OCI-LY1 (cell line): ENCODE measurements at regions not wholly inside any gene's neighbourhood (a gene's known extent, or its start where the extent isn't known, plus 50 kb on each side); places are given as distances from the start of the nearest gene placed in this dataset.
"Not testable (repeated sequence)": the region's sequence is repeated elsewhere in the genome, so short reads cannot be mapped to it uniquely, and the experiment has no call there.

Experiments
- H2AFZ ChIP-seq: fragments of 200-600 bp; sonication (generic), shearing (Covaris generic); 2 replicates; pipeline ENCODE4 v1.6.0; 2014; ENCODE audit warnings: antibody characterized with exemption, mild to moderate bottlenecking, low read length
- H3F3A ChIP-seq: fragments of 200-600 bp; sonication (generic), shearing (Covaris generic); 2 replicates; pipeline ENCODE4 v1.6.0; 2014; ENCODE audit warnings: mild to moderate bottlenecking, antibody characterized with exemption, low read length, moderate library complexity; ENCODE audit not compliant: insufficient read depth
- H3K27ac ChIP-seq: fragments of 200-600 bp; sonication (generic); 2 replicates; pipeline ENCODE4 v1.5.1; 2014; ENCODE audit warnings: low read length, mixed run types, mild to moderate bottlenecking, low read depth; ENCODE audit not compliant: poor library complexity, severe bottlenecking
- H3K27me3 ChIP-seq: fragments of 200-600 bp; sonication (generic); 2 replicates; pipeline ENCODE4 v1.6.0; 2014; ENCODE audit warnings: antibody characterized with exemption, mild to moderate bottlenecking, low read length, moderate library complexity; ENCODE audit not compliant: insufficient read depth
- H3K36me3 ChIP-seq: fragments of 200-600 bp; sonication (generic); 2 replicates; pipeline ENCODE4 v1.6.1; 2014; ENCODE audit warnings: mild to moderate bottlenecking, antibody characterized with exemption, low read length, moderate library complexity, mixed read lengths; ENCODE audit not compliant: insufficient read depth
- H3K4me1 ChIP-seq: fragments of 200-600 bp; sonication (generic); 2 replicates; pipeline ENCODE4 v1.5.1; 2014; ENCODE audit warnings: mild to moderate bottlenecking, low read length, moderate library complexity; ENCODE audit not compliant: insufficient read depth, severe bottlenecking
- H3K4me2 ChIP-seq: fragments of 200-600 bp; sonication (generic), shearing (Covaris generic); 2 replicates; pipeline ENCODE4 v1.6.1; 2014; ENCODE audit warnings: low read length
- H3K4me3 ChIP-seq: fragments of 200-600 bp; sonication (generic); 2 replicates; pipeline ENCODE4 v1.5.1; 2014; ENCODE audit warnings: low read length, low read depth, mild to moderate bottlenecking, mixed read lengths; ENCODE audit not compliant: poor library complexity, severe bottlenecking
- H3K79me2 ChIP-seq: fragments of 200-600 bp; shearing (Covaris generic); 2 replicates; pipeline ENCODE4 v1.6.1; 2016; ENCODE audit warnings: mixed run types, low read length, mixed read lengths; ENCODE audit not compliant: insufficient read depth
- H3K9ac ChIP-seq: fragments of 200-600 bp; sonication (generic), shearing (Covaris generic); 2 replicates; pipeline ENCODE4 v1.6.1; 2014; ENCODE audit warnings: mild to moderate bottlenecking, low read length, mixed read lengths
- H3K9me2 ChIP-seq: fragments of 200-600 bp; sonication (generic), shearing (Covaris generic); 2 replicates; pipeline ENCODE4 v1.6.1; 2014; ENCODE audit warnings: low read depth, mild to moderate bottlenecking, low read length, mixed read lengths
- H3K9me3 ChIP-seq: fragments of 200-600 bp; shearing (Covaris generic); 2 replicates; pipeline ENCODE4 v1.6.1; 2014; ENCODE audit warnings: low read length, mixed read lengths
- H4K20me1 ChIP-seq: fragments of 200-600 bp; sonication (generic), shearing (Covaris generic); 2 replicates; pipeline ENCODE4 v1.6.0; 2016; ENCODE audit warnings: mild to moderate bottlenecking, low read length; ENCODE audit not compliant: insufficient read depth
- CTCF ChIP-seq: fragments of 200-600 bp; sonication (generic), shearing (Covaris generic); IDR thresholded peaks from 2 replicates; pipeline ENCODE4 v1.5.1; 2017; ENCODE audit warnings: mild to moderate bottlenecking, antibody characterized with exemption, low read length, moderate library complexity, mixed read lengths
- EZH2 ChIP-seq: fragments of 200-600 bp; sonication (generic), shearing (Covaris generic); IDR thresholded peaks from 2 replicates; pipeline ENCODE4 v1.8.0; 2017; ENCODE audit warnings: borderline replicate concordance, mixed run types, mild to moderate bottlenecking, antibody characterized with exemption, low read length, moderate library complexity, mixed read lengths

- H3K9me3 ChIP-seq, result no peaks in the 10 kb centered on the region
- H3K9me2 ChIP-seq, result no peaks in the 10 kb centered on the region
- H2AFZ ChIP-seq, result no peak overlapping the region
- H3K4me2 ChIP-seq, result no peak overlapping the region
- peak overlapping the region; percentile 75 for H3K9ac ChIP-seq
- peak overlapping the region; percentile 96 for H3K27ac ChIP-seq
- TF ChIP-seq EZH2, result no peak
- no peak for TF ChIP-seq CTCF
- H3K4me3 ChIP-seq, result no peak overlapping the region
- H3F3A ChIP-seq, result no peaks in the 10 kb centered on the region
- peaks cover 20% of the 10 kb centered on the region for H3K4me1 ChIP-seq
- H3K36me3 ChIP-seq, result no peaks in the 10 kb centered on the region
- no peaks in the 10 kb centered on the region for H3K79me2 ChIP-seq
- no peaks in the 10 kb centered on the region for H3K27me3 ChIP-seq
- H4K20me1 ChIP-seq, result no peaks in the 10 kb centered on the region
Observed at GRCh38 chr14:105685003-105685402, 158.6 kb downstream of the TMEM121 start.

- Histone ChIP-seq H3K27ac (peak overlapping the region; percentile 96), H3K9ac (peak overlapping the region; percentile 75), H3K4me1 (peaks cover 20% of the 10 kb centered on the region)
- not testable (repeated sequence) for H2AFZ ChIP-seq, H3K4me3 ChIP-seq, H3F3A ChIP-seq, H3K36me3 ChIP-seq, H3K9me3 ChIP-seq, H3K27me3 ChIP-seq, H3K4me2 ChIP-seq, H3K9me2 ChIP-seq, H3K79me2 ChIP-seq, H4K20me1 ChIP-seq
Observed at GRCh38 chr14:105685605-105686004, 159.2 kb downstream of the TMEM121 start.

- not testable (repeated sequence) for H3K79me2 ChIP-seq, H3K9ac ChIP-seq, H3K9me2 ChIP-seq, H3K4me3 ChIP-seq, H3K4me2 ChIP-seq, H3K27me3 ChIP-seq, H2AFZ ChIP-seq, H3K36me3 ChIP-seq, H3K9me3 ChIP-seq, H4K20me1 ChIP-seq, H3F3A ChIP-seq
- peaks cover 20% of the 10 kb centered on the region for H3K4me1 ChIP-seq
- peak overlapping the region; percentile 91 for H3K27ac ChIP-seq
Observed at GRCh38 chr14:105686050-105686449, 159.7 kb downstream of the TMEM121 start.

GRCh38 chr14:105686462-105687170 lies 160.2 kb downstream of the TMEM121 start:
- H3K4me1 ChIP-seq, result peaks cover 20% of the 10 kb centered on the region

GRCh38 chr14:105687171-105688022 lies 161.0 kb downstream of the TMEM121 start:
- not testable (repeated sequence) for H3K4me3 ChIP-seq, H2AFZ ChIP-seq, H3K36me3 ChIP-seq, H3K9me2 ChIP-seq, H3K4me2 ChIP-seq, H3K9ac ChIP-seq, H3K79me2 ChIP-seq, H3K9me3 ChIP-seq, H3F3A ChIP-seq, H3K27me3 ChIP-seq, H4K20me1 ChIP-seq
- peaks cover 18% of the 10 kb centered on the region for H3K4me1 ChIP-seq
- peak overlapping the region; percentile 95 for H3K27ac ChIP-seq

More at GRCh38 chr14:105686462-105687170, 160.2 kb downstream of the TMEM121 start:
- H3F3A ChIP-seq, H3K9me2 ChIP-seq, H3K79me2 ChIP-seq, H3K27me3 ChIP-seq, H3K4me2 ChIP-seq, H2AFZ ChIP-seq, H3K4me3 ChIP-seq, H3K36me3 ChIP-seq, H3K9me3 ChIP-seq, H4K20me1 ChIP-seq: not testable (repeated sequence)
- Histone ChIP-seq H3K27ac (peak overlapping the region; percentile 91), H3K9ac (peak overlapping the region; percentile 62; the same call in 1 of the 2 replicates)

GRCh38 chr14:105688023-105688351 lies 161.6 kb downstream of the TMEM121 start:
- H3K9me3 ChIP-seq, H3K4me3 ChIP-seq, H3K4me2 ChIP-seq, H2AFZ ChIP-seq, H3K27me3 ChIP-seq, H4K20me1 ChIP-seq, H3K9me2 ChIP-seq, H3K36me3 ChIP-seq, H3F3A ChIP-seq, H3K79me2 ChIP-seq: not testable (repeated sequence)
- peak overlapping the region; percentile 58; the same call in 1 of the 2 replicates for H3K9ac ChIP-seq
- peaks cover 16% of the 10 kb centered on the region for H3K4me1 ChIP-seq
- peak overlapping the region; percentile 95 for H3K27ac ChIP-seq
